ENCODE measurements at regions not wholly inside any gene's neighbourhood (a gene's known extent, or its start where the extent isn't known, plus 50 kb on each side); places are given as distances from the start of the nearest gene placed in this dataset.

- TF ChIP-seq POLR2A (IDR thresholded peaks at IDR 0.05), result no peak
- TF ChIP-seq CTCF (IDR thresholded peaks at IDR 0.05), result no peak
- TF ChIP-seq EP300 (IDR thresholded peaks at IDR 0.05; ENCODE audit: low read depth), result no peak
Observed at GRCh38 chr6:134702279-134702678, 247.6 kb downstream of the ALDH8A1 start.

All from transverse colon (tissue), 3 donors.